K562 (cell line): ENCODE measurements at regions not wholly inside any gene's neighbourhood (a gene's known extent, or its start where the extent isn't known, plus 50 kb on each side); places are given as distances from the start of the nearest gene placed in this dataset.

Source experiments
- ATAC-seq: fragments of 200-7000 bp; cut with Tn5 transposase; 3 replicates; pipeline ENCODE4 v1.9.1; 2020; ENCODE audit warnings: moderate library complexity
- BruUV-seq: library from RNA; stranded (reverse); fragments of 400-500 nt; replicated peaks from 2 replicates; lab custom pipeline; 2021; lab: Mats Ljungman, UMichigan
- CTCF ChIA-PET: fragments of 300-600 bp; formaldehyde crosslinking; extraction: SDS; loops from one replicate; lab custom pipeline; 2021; ENCODE audit warnings: low intra/inter-chr PET ratio; lab: Yijun Ruan, JAX
- POLR2A ChIA-PET: fragments of 300-600, 350-650 bp; sonication (Branson Sonifier 250); formaldehyde crosslinking; extraction: SDS; loops from one replicate; lab custom pipeline; 2021; ENCODE audit warnings: antibody characterized with exemption, inconsistent platforms; lab: Yijun Ruan, JAX
- DNase-seq, 4 experiments: peaks; one replicate each; pipeline versions ENCODE4 v3.0.0 to v3.0.0-alpha.2; 2011 to 2018; ENCODE audit warnings: low spot score in 3 of 4, mixed read lengths in 3 of 4; ENCODE audit errors: extremely low read depth in 1 of 4
- FAIRE-seq: peaks from 2 replicates; lab custom pipeline; 2011; peaks lifted over from hg19 to GRCh38; lab: Jason Lieb, UNC
- H2AFZ ChIP-seq: 2 replicates; pipeline ENCODE4 v1.6.0; 2011; ENCODE audit warnings: low read depth, low read length, control low read depth, inconsistent platforms
- H3K27ac ChIP-seq: fragments of 200-600 bp; 3 replicates; pipeline ENCODE4 v1.8.0; 2011; ENCODE audit warnings: low read depth, mild to moderate bottlenecking, control low read depth, inconsistent platforms, low read length, moderate library complexity, mixed read lengths; ENCODE audit errors: extremely low read depth
- H3K27me3 ChIP-seq, 2 experiments: fragments of 300-600 bp in 1 of 2; 2 replicates in 1 of 2; 3 replicates in 1 of 2; pipeline versions ENCODE4 v1.6.0 to v1.8.0; 2011; ENCODE audit warnings: inconsistent platforms in 2 of 2, low read length in 2 of 2, mild to moderate bottlenecking in 1 of 2, mixed read lengths in 1 of 2, moderate library complexity in 1 of 2; ENCODE audit not compliant: control insufficient read depth in 2 of 2, insufficient read depth in 2 of 2
- H3K36me3 ChIP-seq: fragments of 300-600 bp; 3 replicates; pipeline ENCODE4 v1.8.0; 2011; ENCODE audit warnings: mild to moderate bottlenecking, low read length, inconsistent platforms; ENCODE audit not compliant: control insufficient read depth, insufficient read depth
- H3K4me1 ChIP-seq, 2 experiments: fragments of 200-600 bp in 1 of 2; replicated peaks in 1 of 2; 2 replicates in 1 of 2; 3 replicates in 1 of 2; pipeline versions ENCODE4 v1.5.1 to v1.8.0; 2011; ENCODE audit warnings: inconsistent platforms in 2 of 2, low read length in 2 of 2, mild to moderate bottlenecking in 1 of 2, mixed read lengths in 1 of 2, moderate library complexity in 1 of 2; ENCODE audit not compliant: control insufficient read depth in 2 of 2, insufficient read depth in 2 of 2
- H3K4me2 ChIP-seq: 2 replicates; pipeline ENCODE4 v1.6.1; 2011; ENCODE audit warnings: low read length, control low read depth, inconsistent platforms, mixed read lengths; ENCODE audit not compliant: insufficient read depth
- H3K4me3 ChIP-seq: fragments of 200-600 bp; sonication (generic), shearing (Covaris generic); 2 replicates; pipeline ENCODE4 v1.5.1; 2016; ENCODE audit warnings: control low read depth, inconsistent platforms
- H3K79me2 ChIP-seq: fragments of 200-600 bp; 3 replicates; pipeline ENCODE4 v1.8.0; 2011; ENCODE audit warnings: low read length, inconsistent platforms; ENCODE audit not compliant: control insufficient read depth, insufficient read depth
- H3K9ac ChIP-seq, 2 experiments: 2 replicates each; pipeline versions ENCODE4 v1.6.0 to v1.6.1; 2011; ENCODE audit warnings: low read depth in 2 of 2, low read length in 2 of 2, control low read depth in 1 of 2, inconsistent platforms in 1 of 2, mild to moderate bottlenecking in 1 of 2, mixed read lengths in 1 of 2; ENCODE audit not compliant: insufficient read depth in 1 of 2
- H3K9me1 ChIP-seq: one replicate; pipeline ENCODE4 v1.6.0; 2011; ENCODE audit warnings: inconsistent platforms, mild to moderate bottlenecking, low read length, moderate library complexity; ENCODE audit not compliant: control insufficient read depth, insufficient read depth
- H3K9me3 ChIP-seq: replicated peaks from 2 replicates; pipeline ENCODE4 v1.5.1; 2011; ENCODE audit warnings: low read depth, low read length, inconsistent platforms; ENCODE audit not compliant: control insufficient read depth, insufficient read depth
- H4K20me1 ChIP-seq: replicated peaks from 2 replicates; pipeline ENCODE4 v1.6.1; 2011; ENCODE audit warnings: low read length, inconsistent platforms, mixed read lengths; ENCODE audit not compliant: control insufficient read depth, insufficient read depth
- FOXP4 ChIP-seq: sonication (generic); formaldehyde crosslinking; IDR thresholded peaks from 2 replicates; pipeline ENCODE4 v1.8.0; 2022; ENCODE audit warnings: mild to moderate bottlenecking, missing genetic modification reagents, borderline replicate concordance
- HDAC3 ChIP-seq: fragments of 450-650 bp; IDR thresholded peaks from 2 replicates; pipeline ENCODE4 v1.6.1; 2018; ENCODE audit warnings: borderline replicate concordance, mild to moderate bottlenecking, moderate library complexity; ENCODE audit not compliant: partially characterized antibody
- KAT8 ChIP-seq: fragments of 450-650 bp; IDR thresholded peaks from 2 replicates; pipeline ENCODE4 v1.6.1; 2016; ENCODE audit warnings: low read depth, mild to moderate bottlenecking
- SMAD2 ChIP-seq: fragments of 150-350 bp; IDR thresholded peaks from 2 replicates; pipeline ENCODE4 v1.6.1; 2014; ENCODE audit warnings: low read depth, mild to moderate bottlenecking, low read length
- ZNF134 ChIP-seq: fragments of 250-450 bp; sonication (Bioruptor Pico); conservative IDR thresholded peaks from 2 replicates; pipeline ENCODE4 v1.4.0; 2020
- ZNF512 ChIP-seq: IDR thresholded peaks from 2 replicates; pipeline ENCODE4 v1.6.1; 2016; ENCODE audit warnings: missing genetic modification characterization, missing compliant biosample characterization
- ZNF518B ChIP-seq: fragments of 250-450 bp; sonication (Bioruptor Pico); IDR thresholded peaks from 2 replicates; pipeline ENCODE4 v1.5.0; 2021; ENCODE audit warnings: mild to moderate bottlenecking, moderate library complexity
- ZNF589 ChIP-seq: fragments of 200-800 bp; sonication (Bioruptor generic); IDR thresholded peaks from 2 replicates; pipeline ENCODE4 v1.6.1; 2016; ENCODE audit warnings: low read depth, missing genetic modification characterization, missing compliant biosample characterization
- WGBS: fragments of 100-300 bp; shearing (Covaris generic); methylation state at CpG from one replicate; pipeline ENCODE4 v1.1.6; 2016; ENCODE audit warnings: low coverage, mixed read lengths; ENCODE audit not compliant: insufficient coverage; ENCODE audit errors: missing lambda C conversion rate; 5-methylcytosine and 5-hydroxymethylcytosine counted together
- in situ Hi-C: fragments of 300-500 bp; cut with MboI; formaldehyde crosslinking; loops from 4 replicates; pipeline ENCODE4 v1.15.0; 2018; ENCODE audit warnings: inconsistent platforms, mixed read lengths
- intact Hi-C: fragments of 100-400 bp; cut with micrococcal nuclease; formaldehyde crosslinking; loops from 2 replicates; pipeline ENCODE4 v1.14.2; 2022

GRCh38 chr1:87595384-87595781 is 266.7 kb downstream of the LMO4 start:
- in situ Hi-C loops (no loop called here), intact Hi-C loops (no loop called here)
- Histone ChIP-seq H3K9me1 (no peaks in the 10 kb centered on the region), H3K27ac (no peak overlapping the region), H3K79me2 (no peaks in the 10 kb centered on the region), H3K9me3 (no peaks in the 10 kb centered on the region), H3K36me3 (no peaks in the 10 kb centered on the region), H3K4me2 (no peak overlapping the region), H3K9ac (no peak overlapping the region), H2AFZ (no peak overlapping the region), H4K20me1 (no peaks in the 10 kb centered on the region), H3K4me1 (no peaks in the 10 kb centered on the region), H3K4me3 (no peak overlapping the region), H3K27me3 (no peaks in the 10 kb centered on the region; a peak in 1 of 5 replicates)
- ATAC-seq (no peak), DNase-seq (no peak), FAIRE-seq (no peak)
- CTCF ChIA-PET, result no interaction called here
- 10% methylated on average over 2 of the region's 3 CpGs for WGBS
- POLR2A ChIA-PET, result no interaction called here
- no TSS peak for BruUV-seq
- TF ChIP-seq ZNF589 (no peak), HDAC3 (no peak), SMAD2 (no peak), ZNF134 (no peak), KAT8 (no peak), ZNF518B (CRISPR knock-in tag) (no peak), FOXP4 (CRISPR knock-in tag) (no peak), ZNF512 (tag) (0 out of 2 replicates have a peak, but pooled peaks have one; percentile 34)
